ENCODE measurements at regions not wholly inside any gene's neighbourhood (a gene's known extent, or its start where the extent isn't known, plus 50 kb on each side); places are given as distances from the start of the nearest gene placed in this dataset.

DNA sequence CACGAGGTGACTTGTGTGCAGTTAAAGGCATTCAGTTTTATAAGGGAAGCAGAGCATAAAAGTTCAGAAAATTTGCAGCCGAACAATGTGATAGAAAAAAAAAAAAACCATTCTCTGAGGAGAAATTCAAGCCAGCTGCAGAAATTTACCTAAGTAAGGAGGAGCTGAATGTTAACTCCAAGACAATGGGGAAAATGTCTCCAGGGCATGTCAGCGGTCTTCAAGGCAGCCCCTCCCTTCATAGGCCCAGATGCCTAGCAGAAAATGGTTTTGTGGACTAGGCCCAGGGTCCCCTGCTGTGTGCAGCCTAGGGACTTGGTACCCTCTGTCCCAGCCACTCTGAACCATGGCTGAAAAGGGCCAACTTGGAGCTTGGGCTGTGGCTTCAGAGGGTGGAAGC is 1764.0 kb downstream of the C4orf33 start:
- no peaks in the 10 kb centered on the region for H3K4me1 ChIP-seq (ENCODE audit: control insufficient read depth in 4 of 4, insufficient read depth in 4 of 4, low read length in 3 of 4)
- no peaks in the 10 kb centered on the region for H3K36me3 ChIP-seq (ENCODE audit: control insufficient read depth in 4 of 4, insufficient read depth in 3 of 4, low read depth in 1 of 4, low read length in 3 of 4)
- no peak for TF ChIP-seq NR2F2 (IDR thresholded peaks at IDR 0.05)
- TF ChIP-seq GABPA (IDR thresholded peaks at IDR 0.05 in 1 of 2, conservative IDR thresholded peaks at IDR 0.05 in 1 of 2): no peak
- no peak for TF ChIP-seq JUND (IDR thresholded peaks at IDR 0.05)
- no peak for TF ChIP-seq FOXA1 (IDR thresholded peaks at IDR 0.05)
- no peak for TF ChIP-seq HNF4A (conservative IDR thresholded peaks at IDR 0.05)
- no peak for TF ChIP-seq FOXA2 (IDR thresholded peaks at IDR 0.05)
- no peak for TF ChIP-seq EGR1 (IDR thresholded peaks at IDR 0.05; ENCODE audit: low read depth in 2 of 2)
- TF ChIP-seq TAF1 (conservative IDR thresholded peaks at IDR 0.05): no peak
- TF ChIP-seq, protein P1, sequence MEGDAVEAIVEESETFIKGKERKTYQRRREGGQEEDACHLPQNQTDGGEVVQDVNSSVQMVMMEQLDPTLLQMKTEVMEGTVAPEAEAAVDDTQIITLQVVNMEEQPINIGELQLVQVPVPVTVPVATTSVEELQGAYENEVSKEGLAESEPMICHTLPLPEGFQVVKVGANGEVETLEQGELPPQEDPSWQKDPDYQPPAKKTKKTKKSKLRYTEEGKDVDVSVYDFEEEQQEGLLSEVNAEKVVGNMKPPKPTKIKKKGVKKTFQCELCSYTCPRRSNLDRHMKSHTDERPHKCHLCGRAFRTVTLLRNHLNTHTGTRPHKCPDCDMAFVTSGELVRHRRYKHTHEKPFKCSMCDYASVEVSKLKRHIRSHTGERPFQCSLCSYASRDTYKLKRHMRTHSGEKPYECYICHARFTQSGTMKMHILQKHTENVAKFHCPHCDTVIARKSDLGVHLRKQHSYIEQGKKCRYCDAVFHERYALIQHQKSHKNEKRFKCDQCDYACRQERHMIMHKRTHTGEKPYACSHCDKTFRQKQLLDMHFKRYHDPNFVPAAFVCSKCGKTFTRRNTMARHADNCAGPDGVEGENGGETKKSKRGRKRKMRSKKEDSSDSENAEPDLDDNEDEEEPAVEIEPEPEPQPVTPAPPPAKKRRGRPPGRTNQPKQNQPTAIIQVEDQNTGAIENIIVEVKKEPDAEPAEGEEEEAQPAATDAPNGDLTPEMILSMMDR (IDR thresholded peaks at IDR 0.05; ENCODE audit: low read depth, low read length, missing input control): no peak
- WGBS: 89% methylated on average over 3 of the region's 3 CpGs
- no peaks in the 10 kb centered on the region for H3K9me3 ChIP-seq (ENCODE audit: control insufficient read depth in 4 of 4, low read length in 3 of 4)
- no peak overlapping the region for H3K27ac ChIP-seq (ENCODE audit: low read depth in 1 of 2, low read length in 2 of 2)
- H3K9ac ChIP-seq (ENCODE audit: low read depth in 1 of 2, low read length in 2 of 2): no peak overlapping the region
- H3K4me3 ChIP-seq (ENCODE audit: low read depth in 1 of 3, low read length in 3 of 3): no peak overlapping the region
- no peak for DNase-seq (ENCODE audit: low spot score)
- no peaks in the 10 kb centered on the region for H3K27me3 ChIP-seq (ENCODE audit: control insufficient read depth in 4 of 4, insufficient read depth in 4 of 4, low read length in 3 of 4)

DNA sequence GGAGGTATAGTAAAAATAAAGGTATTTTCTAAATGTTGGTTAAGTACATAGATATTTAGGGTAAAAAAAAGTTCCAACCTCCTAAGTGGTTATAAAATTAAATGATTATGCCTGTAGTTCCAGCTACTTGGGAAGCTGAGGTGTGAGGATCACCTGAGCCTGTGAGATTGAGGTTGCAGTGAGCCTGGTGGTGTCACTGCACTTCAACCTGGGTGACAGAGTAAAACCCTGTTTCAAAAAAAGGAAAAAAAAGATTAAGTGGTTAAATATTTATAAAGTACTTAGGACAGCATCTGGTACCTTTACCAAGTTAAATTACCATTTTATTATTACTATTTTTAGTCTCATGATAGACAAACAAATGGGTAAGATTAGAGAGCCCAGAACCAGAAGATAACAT is 1801.0 kb downstream of the C4orf33 start:
- TF ChIP-seq FOXA2 (IDR thresholded peaks at IDR 0.05) (no peak), HNF4G (IDR thresholded peaks at IDR 0.05) (no peak), EGR1 (IDR thresholded peaks at IDR 0.05; ENCODE audit: low read depth in 2 of 2) (no peak), NR2F2 (IDR thresholded peaks at IDR 0.05) (no peak), FOXA1 (IDR thresholded peaks at IDR 0.05) (no peak), GABPA (IDR thresholded peaks at IDR 0.05 in 1 of 2, conservative IDR thresholded peaks at IDR 0.05 in 1 of 2) (no peak), HNF4A (conservative IDR thresholded peaks at IDR 0.05) (no peak), YY1 (IDR thresholded peaks at IDR 0.05) (no peak), JUND (IDR thresholded peaks at IDR 0.05) (no peak), SP1 (IDR thresholded peaks at IDR 0.05) (no peak)
- TF ChIP-seq, protein P2, sequence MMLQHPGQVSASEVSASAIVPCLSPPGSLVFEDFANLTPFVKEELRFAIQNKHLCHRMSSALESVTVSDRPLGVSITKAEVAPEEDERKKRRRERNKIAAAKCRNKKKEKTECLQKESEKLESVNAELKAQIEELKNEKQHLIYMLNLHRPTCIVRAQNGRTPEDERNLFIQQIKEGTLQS (IDR thresholded peaks at IDR 0.05): no peak
- Histone ChIP-seq H3K4me3 (ENCODE audit: low read depth in 1 of 3, low read length in 3 of 3) (no peak overlapping the region), H3K27ac (ENCODE audit: low read depth in 1 of 2, low read length in 2 of 2) (no peak overlapping the region), H3K9ac (ENCODE audit: low read depth in 1 of 2, low read length in 2 of 2) (no peak overlapping the region), H3K36me3 (ENCODE audit: control insufficient read depth in 4 of 4, insufficient read depth in 3 of 4, low read depth in 1 of 4, low read length in 3 of 4) (no peaks in the 10 kb centered on the region), H3K27me3 (ENCODE audit: control insufficient read depth in 4 of 4, insufficient read depth in 4 of 4, low read length in 3 of 4) (no peaks in the 10 kb centered on the region), H3K9me3 (ENCODE audit: control insufficient read depth in 4 of 4, low read length in 3 of 4) (no peaks in the 10 kb centered on the region), H3K4me1 (ENCODE audit: control insufficient read depth in 4 of 4, insufficient read depth in 4 of 4, low read length in 3 of 4) (no peaks in the 10 kb centered on the region)
- DNase-seq (ENCODE audit: low spot score): no peak

DNA sequence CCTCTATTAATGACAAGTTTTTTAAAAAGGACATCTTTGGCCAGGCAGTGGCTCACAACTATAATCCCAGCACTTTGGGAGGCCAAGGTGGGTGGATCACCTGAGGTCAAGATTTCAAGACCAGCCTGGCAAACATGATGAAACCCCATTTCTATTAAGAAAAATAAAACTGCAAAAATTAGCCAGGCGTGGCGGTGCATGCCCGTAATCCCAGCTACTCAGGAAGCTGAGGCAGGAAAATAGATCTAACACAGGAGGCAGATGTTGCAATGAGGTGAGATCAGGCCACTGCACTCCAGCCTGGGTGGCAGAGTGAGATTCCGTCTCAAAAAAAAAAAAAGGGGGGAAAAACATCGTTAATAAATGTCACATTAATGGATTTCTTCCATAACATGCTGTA is 1805.4 kb downstream of the C4orf33 start:
- H3K4me3 ChIP-seq (ENCODE audit: low read depth in 1 of 3, low read length in 3 of 3): no peak overlapping the region
- DNase-seq (ENCODE audit: low spot score): no peak
- no peak overlapping the region for H3K9ac ChIP-seq (ENCODE audit: low read depth in 1 of 2, low read length in 2 of 2)
- H3K4me1 ChIP-seq (ENCODE audit: control insufficient read depth in 4 of 4, insufficient read depth in 4 of 4, low read length in 3 of 4): no peaks in the 10 kb centered on the region
- no peaks in the 10 kb centered on the region for H3K36me3 ChIP-seq (ENCODE audit: control insufficient read depth in 4 of 4, insufficient read depth in 3 of 4, low read depth in 1 of 4, low read length in 3 of 4)
- WGBS: 78% methylated on average over 5 of the region's 5 CpGs
- no peaks in the 10 kb centered on the region for H3K27me3 ChIP-seq (ENCODE audit: control insufficient read depth in 4 of 4, insufficient read depth in 4 of 4, low read length in 3 of 4)
- H3K9me3 ChIP-seq (ENCODE audit: control insufficient read depth in 4 of 4, low read length in 3 of 4): no peaks in the 10 kb centered on the region
- no peak overlapping the region for H3K27ac ChIP-seq (ENCODE audit: low read depth in 1 of 2, low read length in 2 of 2)
- no peak for TF ChIP-seq NR2F2 (IDR thresholded peaks at IDR 0.05)
- TF ChIP-seq EGR1 (IDR thresholded peaks at IDR 0.05; ENCODE audit: low read depth in 2 of 2): no peak
- TF ChIP-seq FOXA2 (IDR thresholded peaks at IDR 0.05): no peak
- TF ChIP-seq, protein P2 (IDR thresholded peaks at IDR 0.05): no peak
- TF ChIP-seq GABPA (IDR thresholded peaks at IDR 0.05 in 1 of 2, conservative IDR thresholded peaks at IDR 0.05 in 1 of 2): no peak
- TF ChIP-seq, protein P3, sequence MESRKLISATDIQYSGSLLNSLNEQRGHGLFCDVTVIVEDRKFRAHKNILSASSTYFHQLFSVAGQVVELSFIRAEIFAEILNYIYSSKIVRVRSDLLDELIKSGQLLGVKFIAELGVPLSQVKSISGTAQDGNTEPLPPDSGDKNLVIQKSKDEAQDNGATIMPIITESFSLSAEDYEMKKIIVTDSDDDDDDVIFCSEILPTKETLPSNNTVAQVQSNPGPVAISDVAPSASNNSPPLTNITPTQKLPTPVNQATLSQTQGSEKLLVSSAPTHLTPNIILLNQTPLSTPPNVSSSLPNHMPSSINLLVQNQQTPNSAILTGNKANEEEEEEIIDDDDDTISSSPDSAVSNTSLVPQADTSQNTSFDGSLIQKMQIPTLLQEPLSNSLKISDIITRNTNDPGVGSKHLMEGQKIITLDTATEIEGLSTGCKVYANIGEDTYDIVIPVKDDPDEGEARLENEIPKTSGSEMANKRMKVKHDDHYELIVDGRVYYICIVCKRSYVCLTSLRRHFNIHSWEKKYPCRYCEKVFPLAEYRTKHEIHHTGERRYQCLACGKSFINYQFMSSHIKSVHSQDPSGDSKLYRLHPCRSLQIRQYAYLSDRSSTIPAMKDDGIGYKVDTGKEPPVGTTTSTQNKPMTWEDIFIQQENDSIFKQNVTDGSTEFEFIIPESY (IDR thresholded peaks at IDR 0.05): no peak
